HL-60 (cell line): ENCODE measurements at regions not wholly inside any gene's neighbourhood (a gene's known extent, or its start where the extent isn't known, plus 50 kb on each side); places are given as distances from the start of the nearest gene placed in this dataset.

Source experiments
- DNase-seq, 2 experiments: peaks; one replicate each; pipeline ENCODE4 v3.0.0-alpha.2; 2010 to 2020; ENCODE audit warnings: low read depth in 1 of 2, low spot score in 1 of 2
- H3K27ac ChIP-seq: fragments of 250-450 bp; sonication (Bioruptor Pico); replicated peaks from 2 replicates; pipeline ENCODE4 v1.5.1; 2020; ENCODE audit warnings: mild to moderate bottlenecking, moderate library complexity
- H3K27me3 ChIP-seq: fragments of 250-450 bp; sonication (Bioruptor Pico); 2 replicates; pipeline ENCODE4 v1.5.1; 2021; ENCODE audit warnings: mild to moderate bottlenecking, moderate library complexity; ENCODE audit not compliant: insufficient read depth, poor library complexity, severe bottlenecking
- H3K4me3 ChIP-seq: replicated peaks from 2 replicates; pipeline ENCODE4 v1.5.1; 2011; ENCODE audit warnings: mild to moderate bottlenecking, control low read depth, low read length; ENCODE audit not compliant: insufficient read depth
- CTCF ChIP-seq: IDR thresholded peaks from one replicate; pipeline ENCODE4 v1.5.1; 2011; ENCODE audit warnings: low read length, control low read depth, inconsistent platforms; ENCODE audit not compliant: insufficient read depth
- GABPA ChIP-seq: IDR thresholded peaks from 2 replicates; pipeline ENCODE4 v1.6.1; 2012; ENCODE audit warnings: low read depth
- POLR2AphosphoS5 ChIP-seq: IDR thresholded peaks from 2 replicates; pipeline ENCODE4 v1.6.1; 2012; ENCODE audit warnings: low read depth
- REST ChIP-seq: IDR thresholded peaks from 2 replicates; pipeline ENCODE4 v1.6.1; 2012; ENCODE audit warnings: low read depth; ENCODE audit not compliant: insufficient replicate concordance
- SPI1 ChIP-seq: IDR thresholded peaks from 2 replicates; pipeline ENCODE4 v1.6.1; 2012; ENCODE audit warnings: low read depth, mild to moderate bottlenecking, borderline replicate concordance

GRCh38 chr20:36091561-36092397, 62.8 kb upstream of the EPB41L1 start:
- DNase-seq, result no peak
- peak overlapping the region; percentile 21 for H3K4me3 ChIP-seq
- TF ChIP-seq GABPA, result no peak
- TF ChIP-seq SPI1, result no peak
- no peak for TF ChIP-seq CTCF
- no peak for TF ChIP-seq REST
- no peak for TF ChIP-seq POLR2AphosphoS5
- no peak overlapping the region for H3K27ac ChIP-seq
- peaks cover 23% of the 10 kb centered on the region for H3K27me3 ChIP-seq

GRCh38 chr20:36092398-36093024, 62.0 kb upstream of the EPB41L1 start:
- DNase-seq, result no peak

More at GRCh38 chr20:36092398-36093024, 62.0 kb upstream of the EPB41L1 start:
- TF ChIP-seq GABPA, result no peak
- TF ChIP-seq CTCF, result no peak
- TF ChIP-seq REST, result no peak
- TF ChIP-seq SPI1, result no peak
- TF ChIP-seq POLR2AphosphoS5, result no peak
- Histone ChIP-seq H3K4me3 (peak overlapping the region; percentile 51), H3K27ac (no peak overlapping the region), H3K27me3 (peaks cover 23% of the 10 kb centered on the region)
